Small intestine (tissue), 7 donors: ENCODE measurements at regions not wholly inside any gene's neighbourhood (a gene's known extent, or its start where the extent isn't known, plus 50 kb on each side); places are given as distances from the start of the nearest gene placed in this dataset.

ENCODE experiments used
- DNase-seq, 2 donors: peaks; one replicate each; pipeline versions ENCODE4 v3.0.0 to v3.0.0-alpha.2; 2013
- FAIRE-seq: peaks from 2 replicates; lab custom pipeline; 2012; peaks lifted over from hg19 to GRCh38; lab: Jason Lieb, UNC
- H3K27ac ChIP-seq, 3 donors: one replicate each; pipeline ENCODE4 v1.5.1; 2013; ENCODE audit warnings: low read length in 2 of 3, mild to moderate bottlenecking in 2 of 3, control low read depth in 1 of 3, inconsistent platforms in 1 of 3, low read depth in 1 of 3, moderate library complexity in 1 of 3
- H3K27me3 ChIP-seq, 3 donors: one replicate each; pipeline ENCODE4 v1.6.1; 2013; ENCODE audit warnings: low read length in 3 of 3, inconsistent platforms in 1 of 3; ENCODE audit not compliant: control insufficient read depth in 3 of 3, insufficient read depth in 3 of 3
- H3K36me3 ChIP-seq, 3 donors: one replicate each; pipeline ENCODE4 v1.6.1; 2013; ENCODE audit warnings: low read length in 3 of 3, inconsistent platforms in 1 of 3, low read depth in 1 of 3, mild to moderate bottlenecking in 1 of 3, moderate library complexity in 1 of 3; ENCODE audit not compliant: control insufficient read depth in 3 of 3, insufficient read depth in 2 of 3
- H3K4me1 ChIP-seq, 3 donors: one replicate each; pipeline ENCODE4 v1.6.1; 2013; ENCODE audit warnings: low read length in 2 of 3, inconsistent platforms in 1 of 3, low read depth in 1 of 3, mild to moderate bottlenecking in 1 of 3, moderate library complexity in 1 of 3; ENCODE audit not compliant: control insufficient read depth in 3 of 3, insufficient read depth in 2 of 3
- H3K4me3 ChIP-seq, 3 donors: one replicate each; pipeline ENCODE4 v1.5.1; 2013; ENCODE audit warnings: low read length in 3 of 3, control low read depth in 1 of 3, inconsistent platforms in 1 of 3, low read depth in 1 of 3, mild to moderate bottlenecking in 1 of 3, moderate library complexity in 1 of 3
- H3K9me3 ChIP-seq, 2 donors: one replicate each; pipeline ENCODE4 v1.6.1; 2013; ENCODE audit warnings: low read depth in 1 of 2, low read length in 1 of 2; ENCODE audit not compliant: control insufficient read depth in 2 of 2, insufficient read depth in 1 of 2
- WGBS, 3 donors: extraction: QIAGEN DNeasy Blood & Tissue Kit; methylation state at CpG; one replicate each; pipeline ENCODE4 v1.1.7; 2013; 5-methylcytosine and 5-hydroxymethylcytosine counted together
- donor health status: healthy with polysubstance abuse.
- donor health status: control.
- donor health status: control.
- donor health status: Bipolar disorder and iron deficiency.
- donor health status: healthy.

DNA sequence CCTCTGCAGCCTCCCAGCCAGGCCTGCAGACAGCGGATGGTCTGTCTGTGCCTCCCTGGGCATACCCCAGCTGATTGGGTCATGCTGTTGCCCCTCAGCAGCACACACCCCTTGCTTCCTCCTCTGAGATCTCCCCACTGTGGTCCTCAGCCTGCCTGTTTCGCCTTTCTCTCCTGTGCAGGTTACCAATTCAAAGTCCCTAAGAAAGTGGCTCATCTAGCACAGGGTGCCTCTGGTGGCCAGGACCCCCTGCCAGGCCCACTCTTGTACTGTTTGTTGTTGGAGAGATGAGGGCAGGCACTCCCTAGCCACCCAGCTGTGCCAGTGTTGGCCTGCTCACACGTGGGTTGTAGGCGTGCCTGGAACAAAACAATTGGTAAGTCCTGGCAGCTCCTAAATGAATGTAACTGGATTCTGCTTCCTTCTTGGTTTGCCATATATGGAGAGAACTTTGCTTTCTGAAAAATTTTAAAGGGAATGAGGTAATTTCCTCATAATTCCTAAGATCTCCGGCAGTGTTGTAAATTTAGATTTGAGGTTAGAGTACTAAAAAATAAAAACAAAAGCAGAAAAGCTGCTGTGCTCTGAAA, 213.2 kb upstream of the IL12A start:
- H3K9me3 ChIP-seq, result no peaks in the 10 kb centered on the region
- H3K27me3 ChIP-seq, result no peaks in the 10 kb centered on the region
- no peak for FAIRE-seq
- no peak for DNase-seq
- no peak overlapping the region for H3K4me3 ChIP-seq
- no peaks in the 10 kb centered on the region for H3K4me1 ChIP-seq
- WGBS, 3 donors, result 47 to 56% (median 51%) methylated on average over 5 of the region's 5 CpGs
- H3K36me3 ChIP-seq, result no peaks in the 10 kb centered on the region
- peak overlapping the region in 1 of 3 donors; percentile 45 for H3K27ac ChIP-seq

DNA sequence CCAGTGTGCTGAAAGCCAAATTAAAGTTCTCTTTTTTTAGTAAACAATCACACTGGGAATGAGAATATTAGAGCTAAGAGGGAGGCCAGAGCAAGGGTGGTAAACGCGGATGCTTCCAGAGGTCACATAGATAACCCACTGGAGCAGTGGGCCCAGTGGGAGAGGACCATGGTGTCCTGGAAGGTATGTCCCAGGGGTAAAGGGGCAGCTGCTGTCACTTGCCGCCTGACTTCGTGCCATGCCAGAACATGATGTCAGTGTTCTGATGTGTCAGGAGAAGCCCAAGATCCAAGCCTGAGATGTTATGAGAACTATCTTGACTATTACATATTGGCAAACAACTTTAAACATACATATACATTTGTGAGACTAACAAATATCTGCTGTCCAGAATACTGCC, 211.9 kb upstream of the IL12A start:
- Histone ChIP-seq H3K27me3 (no peaks in the 10 kb centered on the region), H3K9me3 (no peaks in the 10 kb centered on the region), H3K4me3 (no peak overlapping the region), H3K4me1 (no peaks in the 10 kb centered on the region), H3K27ac (no peak overlapping the region), H3K36me3 (no peaks in the 10 kb centered on the region)
- 86 to 93% (median 92%) methylated on average over 4 of the region's 4 CpGs for WGBS, 3 donors
- no peak for FAIRE-seq
- no peak for DNase-seq

DNA sequence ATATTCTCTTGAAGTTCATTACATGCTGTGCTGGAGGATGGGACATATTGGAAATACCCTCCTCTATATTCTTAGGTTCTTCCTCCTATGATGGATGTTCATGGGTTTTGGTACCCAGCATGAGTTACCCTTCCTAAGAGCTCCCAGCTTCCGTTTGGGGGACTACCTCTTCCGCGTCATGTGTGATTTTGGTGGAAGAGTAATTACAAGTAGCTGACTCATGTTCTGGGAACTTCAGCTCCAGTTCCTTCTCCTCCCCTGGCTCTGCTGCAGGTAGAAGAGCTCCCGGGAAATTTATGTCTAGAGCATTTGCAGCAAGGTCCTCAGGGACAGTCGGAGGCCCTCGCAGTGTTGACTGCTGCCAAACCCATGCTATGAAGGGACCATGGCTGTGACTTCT, 208.8 kb upstream of the IL12A start:
- FAIRE-seq (no peak), DNase-seq (no peak)
- Histone ChIP-seq H3K9me3 (no peaks in the 10 kb centered on the region), H3K4me3 (no peak overlapping the region), H3K27me3 (peaks cover 0 to 2% (median 0%) of the 10 kb centered on the region in 3 donors), H3K4me1 (no peaks in the 10 kb centered on the region), H3K36me3 (no peaks in the 10 kb centered on the region), H3K27ac (no peak overlapping the region)
- 89 to 95% (median 90%) methylated on average over 6 of the region's 6 CpGs for WGBS, 3 donors

DNA sequence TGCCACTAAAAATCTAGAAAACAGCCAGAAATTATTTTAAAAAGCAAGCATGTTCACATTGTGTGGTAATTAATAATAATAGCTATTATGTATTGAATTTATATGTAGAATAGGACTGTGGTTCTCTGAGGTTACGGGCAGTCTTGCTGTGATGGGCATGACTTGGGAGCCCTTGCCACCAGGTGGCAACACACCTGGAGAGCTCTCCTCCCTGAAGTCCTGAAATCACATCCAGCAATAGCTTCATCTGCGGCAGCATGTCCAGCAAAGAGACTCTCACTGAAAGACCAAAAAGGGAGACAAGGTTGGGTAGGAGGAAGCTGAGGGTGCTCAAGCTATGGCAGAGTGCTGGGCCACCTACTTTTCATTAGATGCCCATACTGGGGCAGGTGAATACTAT, 206.8 kb upstream of the IL12A start:
- Histone ChIP-seq H3K4me1 (peaks cover 0 to 13% (median 2%) of the 10 kb centered on the region in 3 donors), H3K4me3 (no peak overlapping the region), H3K36me3 (no peaks in the 10 kb centered on the region), H3K9me3 (no peaks in the 10 kb centered on the region), H3K27ac (no peak overlapping the region), H3K27me3 (peaks cover 0 to 2% (median 0%) of the 10 kb centered on the region in 3 donors)
- 61 to 91% (median 83%) methylated on average over 2 of the region's 2 CpGs for WGBS, 3 donors
- DNase-seq (peak in 1 of 2 donors; percentile 22), FAIRE-seq (no peak)

- FAIRE-seq, result no peak
- 73 to 81% (median 74%) methylated on average over 5 of the region's 5 CpGs for WGBS, 3 donors
- Histone ChIP-seq H3K36me3 (no peaks in the 10 kb centered on the region), H3K9me3 (no peaks in the 10 kb centered on the region), H3K4me1 (peaks cover 5 to 22% (median 7%) of the 10 kb centered on the region in 3 donors), H3K4me3 (no peak overlapping the region), H3K27me3 (peaks cover 0 to 2% (median 0%) of the 10 kb centered on the region in 3 donors), H3K27ac (no peak overlapping the region)
- no peak for DNase-seq
Measured at GRCh38 chr3:159782724-159783421, 205.8 kb upstream of the IL12A start.

GRCh38 chr3:159783780-159784742, 204.6 kb upstream of the IL12A start:
- Histone ChIP-seq H3K4me3 (no peak overlapping the region), H3K27ac (no peak overlapping the region), H3K4me1 (peaks cover 7 to 33% (median 9%) of the 10 kb centered on the region in 3 donors), H3K9me3 (no peaks in the 10 kb centered on the region), H3K27me3 (peaks cover 0 to 2% (median 0%) of the 10 kb centered on the region in 3 donors), H3K36me3 (no peaks in the 10 kb centered on the region)
- FAIRE-seq (no peak), DNase-seq (no peak)
- 63 to 74% (median 73%) methylated on average over 13 of the region's 13 CpGs for WGBS, 3 donors

DNA sequence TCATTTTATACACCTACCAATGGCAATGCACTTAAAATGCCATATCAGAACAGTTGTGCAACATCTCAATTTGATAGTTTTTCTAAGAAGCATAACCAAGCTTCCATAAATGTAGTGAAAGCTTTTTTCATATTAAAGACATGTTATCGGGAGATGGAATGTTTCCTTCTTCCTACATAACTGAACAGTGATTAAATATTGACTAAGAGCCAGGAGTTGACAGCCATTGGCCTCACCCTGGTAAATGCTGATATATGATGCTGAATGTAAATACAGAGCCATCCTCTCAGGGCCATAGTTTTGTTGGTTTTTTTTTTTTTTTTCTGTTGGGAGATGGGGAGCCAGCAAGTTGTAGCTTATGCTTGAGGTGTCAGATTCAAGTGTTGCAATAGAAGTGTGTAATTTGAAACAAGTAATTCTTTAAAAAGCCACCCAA, 203.3 kb upstream of the IL12A start:
- Histone ChIP-seq H3K4me3 (no peak overlapping the region), H3K9me3 (no peaks in the 10 kb centered on the region), H3K27me3 (peaks cover 0 to 2% (median 0%) of the 10 kb centered on the region in 3 donors), H3K27ac (no peak overlapping the region), H3K36me3 (no peaks in the 10 kb centered on the region), H3K4me1 (peaks cover 7 to 45% (median 9%) of the 10 kb centered on the region in 3 donors)
- no peak for FAIRE-seq
- WGBS, 3 donors, result 19 to 34% (median 30%) methylated on average over 1 of the region's 1 CpG
- peak; percentile 58 to 62 for DNase-seq
